BLaER1 treated with 17β-estradiol and CSF1 and Interleukin-3, amounts not matched to agents 10 nM and 100 nM (cell line): ENCODE measurements at regions not wholly inside any gene's neighbourhood (a gene's known extent, or its start where the extent isn't known, plus 50 kb on each side); places are given as distances from the start of the nearest gene placed in this dataset.
A peak's percentile ranks its signal among the peaks of the same experiment; 100 is the strongest.

Source experiments
- H3K27ac ChIP-seq, 11 experiments: shearing (Covaris generic); formaldehyde crosslinking; 2 replicates each; pipeline ENCODE4 v1.8.1; 2022
- H3K27me3 ChIP-seq, 11 experiments: shearing (Covaris generic); formaldehyde crosslinking; 2 replicates each; pipeline ENCODE4 v1.8.1; 2022
- H3K36me3 ChIP-seq, 11 experiments: shearing (Covaris generic); formaldehyde crosslinking; 2 replicates each; pipeline ENCODE4 v1.8.1; 2022
- H3K4me1 ChIP-seq, 10 experiments: shearing (Covaris generic); formaldehyde crosslinking; 2 replicates each; pipeline ENCODE4 v1.8.1; 2022
- H3K4me2 ChIP-seq, 11 experiments: shearing (Covaris generic); formaldehyde crosslinking; 2 replicates each; pipeline ENCODE4 v1.8.1; 2022
- H3K4me3 ChIP-seq, 10 experiments: shearing (Covaris generic); formaldehyde crosslinking; 2 replicates each; pipeline ENCODE4 v1.8.1; 2022
- H3K9ac ChIP-seq, 11 experiments: shearing (Covaris generic); formaldehyde crosslinking; 2 replicates each; pipeline ENCODE4 v1.8.1; 2022
- H3K9me3 ChIP-seq, 11 experiments: shearing (Covaris generic); formaldehyde crosslinking; replicated peaks in 1 of 11; 2 replicates each; pipeline ENCODE4 v1.8.1; 2022
- H4K20me1 ChIP-seq, 11 experiments: shearing (Covaris generic); formaldehyde crosslinking; 2 replicates each; pipeline ENCODE4 v1.8.1; 2022
- Cebpa-rat ChIP-seq, 11 experiments: shearing (Covaris generic); IDR thresholded peaks; 2 replicates each; pipeline ENCODE4 v1.8.1; 2022

DNA sequence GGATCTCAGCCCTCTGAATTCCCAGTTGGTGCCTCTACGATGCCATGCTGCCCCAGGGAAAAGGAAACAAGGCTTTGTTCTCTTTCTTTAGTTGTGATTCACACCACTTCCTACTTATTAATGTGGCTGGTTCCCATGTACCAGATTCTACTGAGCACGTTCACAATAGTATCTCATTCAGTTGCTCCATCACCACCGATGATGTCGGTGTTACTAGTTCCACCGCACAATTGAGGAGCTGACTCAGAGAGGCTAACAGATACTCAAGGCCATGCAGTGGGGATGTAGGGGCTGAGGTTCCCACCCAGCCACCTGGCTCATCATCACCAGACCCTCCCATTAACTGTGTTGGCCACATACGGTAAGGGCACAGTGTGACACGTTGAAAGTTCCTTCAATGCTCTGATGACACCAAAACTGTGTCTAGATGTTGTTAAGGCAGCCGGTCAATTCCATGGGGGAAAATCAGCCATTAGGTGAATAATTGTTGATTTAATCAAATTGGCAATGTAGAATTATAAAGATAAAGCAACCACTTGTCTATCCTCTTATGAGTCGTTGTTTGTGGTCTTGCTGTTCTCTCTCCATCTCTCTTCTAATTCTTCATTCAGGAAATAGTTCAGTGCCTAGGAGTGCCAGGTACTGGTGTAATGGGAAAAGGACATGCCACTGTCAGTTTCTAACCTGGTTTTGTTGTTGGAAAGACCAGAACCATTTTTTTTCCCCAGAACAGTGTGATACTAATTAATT is 244.2 kb upstream of the CRY1 start:
- Histone ChIP-seq H3K27ac (peak overlapping the region in 5 of 11 experiments; percentile 5 to 44 (median 30); a peak in 4 of 22 replicates), H3K9me3 (peaks cover 0 to 21% (median 2%) of the 10 kb centered on the region in 11 experiments; a peak in 10 of 22 replicates), H3K36me3 (peaks cover 0 to 17% (median 0%) of the 10 kb centered on the region in 11 experiments; a peak in 4 of 22 replicates), H4K20me1 (peaks cover 0 to 64% (median 17%) of the 10 kb centered on the region in 11 experiments; a peak in 11 of 22 replicates), H3K27me3 (peaks cover 0 to 7% (median 0%) of the 10 kb centered on the region in 11 experiments; a peak in 1 of 22 replicates), H3K4me3 (no peak overlapping the region), H3K4me1 (peaks cover 16 to 74% (median 44%) of the 10 kb centered on the region in 10 experiments), H3K9ac (no peak overlapping the region), H3K4me2 (peak overlapping the region; percentile 24 to 75 (median 50); a peak in 21 of 22 replicates)
- no peak for TF ChIP-seq Cebpa-rat (IDR thresholded peaks at IDR 0.05)

GRCh38 chr12:107339487-107339886 is 246.1 kb upstream of the CRY1 start:
- H3K4me1 ChIP-seq: peaks cover 13 to 54% (median 25%) of the 10 kb centered on the region in 10 experiments
- peaks cover 0 to 28% (median 8%) of the 10 kb centered on the region in 11 experiments; a peak in 11 of 22 replicates for H3K9me3 ChIP-seq
- peak overlapping the region in 3 of 11 experiments; percentile 7 to 18 (median 11); a peak in 2 of 22 replicates for H3K4me2 ChIP-seq
- H3K36me3 ChIP-seq: peaks cover 0 to 15% (median 0%) of the 10 kb centered on the region in 11 experiments; a peak in 4 of 22 replicates
- no peaks in the 10 kb centered on the region for H3K27me3 ChIP-seq
- peaks cover 0 to 44% (median 12%) of the 10 kb centered on the region in 11 experiments; a peak in 9 of 22 replicates for H4K20me1 ChIP-seq
- H3K9ac ChIP-seq: no peak overlapping the region
- no peak overlapping the region for H3K27ac ChIP-seq
- no peak for TF ChIP-seq Cebpa-rat (IDR thresholded peaks at IDR 0.05)
- H3K4me3 ChIP-seq: no peak overlapping the region

GRCh38 chr12:107339932-107340331 is 246.6 kb upstream of the CRY1 start:
- peaks cover 9 to 50% (median 21%) of the 10 kb centered on the region in 10 experiments; a peak in 19 of 20 replicates for H3K4me1 ChIP-seq
- 0 out of 22 replicates have a peak overlapping the region, but pooled peaks of 1 of the 11 experiments have one; percentile 7 for H3K4me2 ChIP-seq
- no peak for TF ChIP-seq Cebpa-rat (IDR thresholded peaks at IDR 0.05)
- H3K9ac ChIP-seq: no peak overlapping the region
- H4K20me1 ChIP-seq: peaks cover 0 to 40% (median 11%) of the 10 kb centered on the region in 11 experiments; a peak in 9 of 22 replicates
- peaks cover 0 to 28% (median 8%) of the 10 kb centered on the region in 11 experiments; a peak in 11 of 22 replicates for H3K9me3 ChIP-seq
- H3K36me3 ChIP-seq: peaks cover 0 to 15% (median 0%) of the 10 kb centered on the region in 11 experiments; a peak in 4 of 22 replicates
- H3K4me3 ChIP-seq: no peak overlapping the region
- H3K27me3 ChIP-seq: no peaks in the 10 kb centered on the region
- H3K27ac ChIP-seq: no peak overlapping the region

- Histone ChIP-seq H4K20me1 (peaks cover 0 to 31% (median 5%) of the 10 kb centered on the region in 11 experiments; a peak in 9 of 22 replicates), H3K36me3 (peaks cover 0 to 15% (median 0%) of the 10 kb centered on the region in 11 experiments; a peak in 4 of 22 replicates), H3K9ac (no peak overlapping the region), H3K4me2 (peak overlapping the region in 7 of 11 experiments; percentile 4 to 38 (median 16); a peak in 6 of 22 replicates), H3K27me3 (no peaks in the 10 kb centered on the region), H3K27ac (no peak overlapping the region), H3K4me1 (peaks cover 7 to 58% (median 24%) of the 10 kb centered on the region in 10 experiments; a peak in 19 of 20 replicates), H3K4me3 (no peak overlapping the region), H3K9me3 (peaks cover 0 to 28% (median 8%) of the 10 kb centered on the region in 11 experiments; a peak in 11 of 22 replicates)
- no peak for TF ChIP-seq Cebpa-rat (IDR thresholded peaks at IDR 0.05)
These were observed 247.5 kb upstream of the CRY1 start for GRCh38 chr12:107340898-107341297.

GRCh38 chr12:107344035-107344808 is 250.9 kb upstream of the CRY1 start:
- TF ChIP-seq Cebpa-rat (IDR thresholded peaks at IDR 0.05): no peak
- Histone ChIP-seq H4K20me1 (peaks cover 0 to 9% (median 0%) of the 10 kb centered on the region in 11 experiments; a peak in 7 of 22 replicates), H3K9ac (no peak overlapping the region), H3K27ac (no peak overlapping the region), H3K4me3 (no peak overlapping the region), H3K36me3 (peaks cover 0 to 17% (median 0%) of the 10 kb centered on the region in 11 experiments; a peak in 4 of 22 replicates), H3K4me1 (peaks cover 5 to 52% (median 23%) of the 10 kb centered on the region in 10 experiments; a peak in 13 of 20 replicates), H3K27me3 (no peaks in the 10 kb centered on the region), H3K9me3 (peaks cover 6 to 44% (median 17%) of the 10 kb centered on the region in 11 experiments; a peak in 18 of 22 replicates), H3K4me2 (no peak overlapping the region; a peak in 1 of 22 replicates)

DNA sequence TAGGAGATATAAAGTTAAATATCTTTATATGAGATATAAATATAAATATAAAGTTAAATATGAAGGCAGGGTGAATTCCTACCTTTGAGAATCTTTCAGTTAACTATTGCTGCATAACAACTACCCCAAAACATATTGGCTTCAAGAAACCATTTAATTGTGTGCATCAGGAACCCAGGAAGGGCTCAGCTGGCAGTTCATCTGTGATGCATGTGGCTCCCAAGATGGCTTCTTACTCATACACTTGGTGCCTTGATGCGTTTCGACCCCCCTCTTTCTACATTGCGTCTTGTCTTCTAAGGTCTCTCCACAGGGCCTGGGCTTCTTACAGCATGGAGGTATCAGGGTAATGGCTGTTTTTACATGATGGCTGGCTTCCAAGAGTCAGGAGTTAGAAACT is 253.9 kb upstream of the CRY1 start:
- H4K20me1 ChIP-seq: no peaks in the 10 kb centered on the region
- peaks cover 6 to 63% (median 47%) of the 10 kb centered on the region in 10 experiments for H3K4me1 ChIP-seq
- no peak overlapping the region for H3K4me3 ChIP-seq
- H3K9ac ChIP-seq: no peak overlapping the region
- H3K9me3 ChIP-seq: peaks cover 6 to 32% (median 17%) of the 10 kb centered on the region in 11 experiments; a peak in 18 of 22 replicates
- H3K27ac ChIP-seq: 0 out of 22 replicates have a peak overlapping the region, but pooled peaks of 1 of the 11 experiments have one; percentile 10
- TF ChIP-seq Cebpa-rat (IDR thresholded peaks at IDR 0.05): no peak
- H3K36me3 ChIP-seq: 0 out of 22 replicates have a peak, but pooled peaks cover 0 to 6% (median 0%) of the 10 kb centered on the region in 11 experiments
- H3K4me2 ChIP-seq: peak overlapping the region in 4 of 11 experiments; percentile 3 to 97 (median 16); a peak in 4 of 22 replicates
- no peaks in the 10 kb centered on the region for H3K27me3 ChIP-seq

GRCh38 chr12:107349008-107349747 is 255.8 kb upstream of the CRY1 start:
- H3K9me3 ChIP-seq: peaks cover 12 to 27% (median 15%) of the 10 kb centered on the region in 11 experiments; a peak in 20 of 22 replicates
- H3K4me2 ChIP-seq: peak overlapping the region in 6 of 11 experiments; percentile 22 to 97 (median 90); a peak in 9 of 22 replicates
- no peaks in the 10 kb centered on the region for H4K20me1 ChIP-seq
- H3K9ac ChIP-seq: no peak overlapping the region
- H3K27me3 ChIP-seq: no peaks in the 10 kb centered on the region
- no peak for TF ChIP-seq Cebpa-rat (IDR thresholded peaks at IDR 0.05)
- peak overlapping the region in 6 of 11 experiments; percentile 3 to 96 (median 94); a peak in 9 of 22 replicates for H3K27ac ChIP-seq
- no peak overlapping the region for H3K4me3 ChIP-seq
- H3K4me1 ChIP-seq: peaks cover 21 to 82% (median 64%) of the 10 kb centered on the region in 10 experiments
- H3K36me3 ChIP-seq: 0 out of 22 replicates have a peak, but pooled peaks cover 0 to 6% (median 0%) of the 10 kb centered on the region in 11 experiments
